GM12878 (cell line): ENCODE measurements at regions not wholly inside any gene's neighbourhood (a gene's known extent, or its start where the extent isn't known, plus 50 kb on each side); places are given as distances from the start of the nearest gene placed in this dataset.

ENCODE experiments used
- ATAC-seq: fragments of 200-7000 bp; cut with Tn5 transposase; 3 replicates; pipeline ENCODE4 v1.9.1; 2020; ENCODE audit warnings: mild to moderate bottlenecking, moderate library complexity
- BruUV-seq: library from RNA; stranded (reverse); fragments of 400-500 nt; replicated peaks from 2 replicates; lab custom pipeline; 2021; lab: Mats Ljungman, UMichigan
- CTCF ChIA-PET: fragments of 300-600 bp; sonication (Branson Sonifier 250); formaldehyde crosslinking; extraction: SDS; loops from one replicate; lab custom pipeline; 2021; ENCODE audit warnings: inconsistent platforms; lab: Yijun Ruan, JAX
- POLR2A ChIA-PET: fragments of 350-600 bp; formaldehyde crosslinking; extraction: SDS; loops from one replicate; lab custom pipeline; 2021; ENCODE audit warnings: inconsistent platforms; lab: Charles Lee
- RAD21 ChIA-PET: fragments of 300-600 bp; sonication (Branson Sonifier 250); formaldehyde crosslinking; loops from one replicate; lab custom pipeline; 2023; ENCODE audit warnings: antibody characterized with exemption; ENCODE audit not compliant: unreplicated experiment; lab: Charles Lee
- SMC1A ChIA-PET: fragments of 300-600 bp; sonication (Branson Sonifier 250); formaldehyde crosslinking; loops from one replicate; lab custom pipeline; 2023; ENCODE audit not compliant: unreplicated experiment, uncharacterized antibody; lab: Charles Lee
- DNase-seq: peaks from one replicate; pipeline ENCODE4 v3.0.0-alpha.2; 2011; ENCODE audit warnings: low read depth, low spot score
- FAIRE-seq: peaks from 3 replicates; lab custom pipeline; 2011; peaks lifted over from hg19 to GRCh38; lab: Jason Lieb, UNC
- H2AFZ ChIP-seq: 2 replicates; pipeline ENCODE4 v1.6.0; 2011; ENCODE audit warnings: low read depth, low read length, control low read depth; ENCODE audit not compliant: control insufficient read depth
- H3K27ac ChIP-seq: 2 replicates; pipeline ENCODE4 v1.5.1; 2011; ENCODE audit warnings: control low read depth; ENCODE audit not compliant: control insufficient read depth, insufficient read depth
- H3K27me3 ChIP-seq, 2 experiments: replicated peaks in 1 of 2; 2 replicates each; pipeline versions ENCODE4 v1.6.0 to v1.6.1; 2011; ENCODE audit warnings: low read length in 1 of 2; ENCODE audit not compliant: control insufficient read depth in 2 of 2, insufficient read depth in 2 of 2
- H3K36me3 ChIP-seq, 2 experiments: 2 replicates each; pipeline ENCODE4 v1.5.1; 2011; ENCODE audit warnings: low read length in 1 of 2; ENCODE audit not compliant: control insufficient read depth in 2 of 2, insufficient read depth in 2 of 2
- H3K4me1 ChIP-seq: 2 replicates; pipeline ENCODE4 v1.6.1; 2011; ENCODE audit warnings: mild to moderate bottlenecking, low read length, moderate library complexity, mixed read lengths; ENCODE audit not compliant: control insufficient read depth, insufficient read depth
- H3K4me2 ChIP-seq: 2 replicates; pipeline ENCODE4 v1.6.0; 2011; ENCODE audit warnings: control low read depth; ENCODE audit not compliant: control insufficient read depth, insufficient read depth
- H3K4me3 ChIP-seq: fragments of 200-600 bp; sonication (generic); 2 replicates; pipeline ENCODE4 v1.5.1; 2016
- H3K79me2 ChIP-seq: 2 replicates; pipeline ENCODE4 v1.6.0; 2011; ENCODE audit warnings: low read length; ENCODE audit not compliant: control insufficient read depth, insufficient read depth
- H3K9ac ChIP-seq: 2 replicates; pipeline ENCODE4 v1.8.0; 2011; ENCODE audit warnings: low read length, control low read depth, mixed read lengths; ENCODE audit not compliant: control insufficient read depth, insufficient read depth
- H3K9me3 ChIP-seq: replicated peaks from 3 replicates; pipeline ENCODE4 v1.5.1; 2011; ENCODE audit warnings: mild to moderate bottlenecking, low read length; ENCODE audit not compliant: control insufficient read depth, insufficient read depth
- H4K20me1 ChIP-seq: 2 replicates; pipeline ENCODE4 v1.6.0; 2011; ENCODE audit not compliant: control insufficient read depth, insufficient read depth
- ATF2 ChIP-seq: IDR thresholded peaks from 2 replicates; pipeline ENCODE4 v1.6.1; 2012; ENCODE audit warnings: low read length, inconsistent platforms
- BHLHE40 ChIP-seq, 2 experiments: fragments of 450-650 bp in 1 of 2; IDR thresholded peaks; 2 replicates each; pipeline ENCODE4 v1.6.1; 2011 to 2017; ENCODE audit warnings: low read depth in 2 of 2, borderline replicate concordance in 1 of 2, improper control_type of control experiment in 1 of 2, low read length in 1 of 2, mild to moderate bottlenecking in 1 of 2
- DPF2 ChIP-seq: fragments of 450-650 bp; IDR thresholded peaks from 2 replicates; pipeline ENCODE4 v1.6.1; 2017; ENCODE audit warnings: mild to moderate bottlenecking
- E2F4 ChIP-seq: IDR thresholded peaks from 2 replicates; pipeline ENCODE4 v1.6.1; 2012; ENCODE audit warnings: low read depth, low read length, improper control_type of control experiment
- ESRRA ChIP-seq: IDR thresholded peaks from 2 replicates; pipeline ENCODE4 v1.6.1; 2012; ENCODE audit warnings: mild to moderate bottlenecking, low read length, improper control_type of control experiment
- FOS ChIP-seq: IDR thresholded peaks from 3 replicates; pipeline ENCODE4 v1.6.1; 2011; ENCODE audit warnings: borderline replicate concordance; ENCODE audit not compliant: insufficient read length; ENCODE audit errors: extremely low read depth
- GABPA ChIP-seq: IDR thresholded peaks from 2 replicates; pipeline ENCODE4 v1.6.1; 2014; ENCODE audit warnings: antibody characterized with exemption, low read depth, mild to moderate bottlenecking, inconsistent platforms
- HDAC6 ChIP-seq: fragments of 200-600 bp; sonication (generic); IDR thresholded peaks from one replicate; pipeline ENCODE4 v1.8.0; 2017; ENCODE audit warnings: antibody characterized with exemption; ENCODE audit not compliant: unreplicated experiment
- HSF1 ChIP-seq: fragments of 150-350 bp; IDR thresholded peaks from 2 replicates; pipeline ENCODE4 v1.6.1; 2014; ENCODE audit warnings: mild to moderate bottlenecking, low read depth, low read length
- JUNB ChIP-seq: IDR thresholded peaks from 2 replicates; pipeline ENCODE4 v1.6.1; 2016; ENCODE audit warnings: antibody characterized with exemption, mild to moderate bottlenecking
- MEF2A ChIP-seq: IDR thresholded peaks from 2 replicates; pipeline ENCODE4 v1.6.1; 2011; ENCODE audit warnings: low read depth, mild to moderate bottlenecking, low read length, moderate library complexity; ENCODE audit not compliant: insufficient read depth
- NRF1 ChIP-seq: conservative IDR thresholded peaks from 2 replicates; pipeline ENCODE4 v1.6.1; 2011; ENCODE audit warnings: mild to moderate bottlenecking, low read depth, low read length, improper control_type of control experiment
- PML ChIP-seq: IDR thresholded peaks from 2 replicates; pipeline ENCODE4 v1.6.1; 2012; ENCODE audit warnings: low read length, inconsistent platforms
- POU2F2 ChIP-seq: IDR thresholded peaks from 3 replicates; pipeline ENCODE4 v1.6.1; 2011; ENCODE audit warnings: low read depth, mild to moderate bottlenecking, low read length, borderline replicate concordance
- STAT3 ChIP-seq: IDR thresholded peaks from 2 replicates; pipeline ENCODE4 v1.6.1; 2011; ENCODE audit warnings: low read depth, low read length, improper control_type of control experiment
- ZBED1 ChIP-seq: IDR thresholded peaks from 2 replicates; pipeline ENCODE4 v1.6.1; 2016; ENCODE audit warnings: borderline replicate concordance
- ZNF217 ChIP-seq: fragments of 450-650 bp; IDR thresholded peaks from 2 replicates; pipeline ENCODE4 v1.6.1; 2017; ENCODE audit warnings: antibody characterized with exemption, mild to moderate bottlenecking
- WGBS: methylation state at CpG from one replicate; pipeline ENCODE4 v1.1.6; 2016; ENCODE audit warnings: low lambda C conversion rate; ENCODE audit not compliant: insufficient replicate concordance, insufficient coverage; ENCODE audit errors: missing lambda C conversion rate; 5-methylcytosine and 5-hydroxymethylcytosine counted together
- in situ Hi-C: fragments of 300-500 bp; cut with MboI; formaldehyde crosslinking; loops from 9 replicates; pipeline ENCODE4 v1.14.3; 2018; ENCODE audit warnings: mixed read lengths
- intact Hi-C: fragments of 100-400 bp; cut with micrococcal nuclease; formaldehyde crosslinking; loops from one replicate; pipeline ENCODE4 v1.14.2; 2022; ENCODE audit not compliant: unreplicated experiment
- TF ChIP-seq, protein P1 (sequence below): fragments of 450-650 bp; formaldehyde crosslinking; IDR thresholded peaks from 2 replicates; pipeline ENCODE4 v1.4.0; 2022; ENCODE audit warnings: mild to moderate bottlenecking, moderate library complexity

DNA sequence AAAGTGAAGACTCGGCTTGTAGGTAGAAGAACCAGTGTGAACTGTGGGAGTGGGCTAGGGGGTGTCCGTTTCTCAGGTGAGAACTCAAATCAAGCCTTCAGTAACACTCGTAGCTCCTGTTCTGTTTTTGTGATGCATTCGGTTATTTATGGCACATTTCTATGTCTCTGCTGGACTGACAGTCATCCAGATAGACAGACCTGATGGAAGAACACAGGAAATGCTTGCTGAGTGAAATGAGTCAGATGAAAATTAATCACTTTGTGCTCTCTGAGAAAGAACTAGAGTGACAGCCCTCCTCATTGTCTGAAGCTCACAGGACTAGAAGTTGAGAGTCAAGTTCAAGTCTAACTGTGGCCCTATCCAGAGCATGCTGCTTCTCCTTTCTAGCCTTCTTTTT, 360.1 kb upstream of the PLXNA2 start (continued):
- TF ChIP-seq MEF2A: peak; percentile 93
- TF ChIP-seq ATF2: peak; percentile 91
- peak; percentile 95 for TF ChIP-seq JUNB
- peak; percentile 50; the same call in 1 of the 2 replicates for TF ChIP-seq GABPA
- TF ChIP-seq, all 136 proteins: peak for 20

DNA sequence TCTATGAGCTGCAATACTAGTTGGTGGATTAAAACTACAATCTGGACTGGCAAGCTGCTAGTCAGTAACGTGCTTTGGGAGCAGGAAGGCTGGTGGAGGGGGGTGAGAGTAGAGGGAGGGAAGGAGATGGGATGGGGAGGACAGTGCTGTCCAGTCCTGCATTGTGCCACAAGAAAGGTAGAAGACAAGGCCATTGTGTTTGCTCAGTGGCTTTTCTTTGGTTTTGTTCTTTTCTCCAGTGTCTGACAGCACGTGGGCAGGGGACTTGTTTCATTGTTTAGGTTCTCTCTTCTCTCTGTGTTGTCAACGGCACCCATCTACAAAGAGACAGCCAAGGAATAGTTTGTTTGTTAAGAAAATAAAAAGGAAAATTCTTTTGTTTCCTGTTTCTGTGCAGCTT, 362.8 kb upstream of the PLXNA2 start:
- CTCF ChIA-PET: no interaction called here
- BruUV-seq: no TSS peak
- no peaks in the 10 kb centered on the region for H3K36me3 ChIP-seq
- 6% methylated on average over 3 of the region's 3 CpGs for WGBS
- no peak overlapping the region for H3K9ac ChIP-seq
- FAIRE-seq: no peak
- no peaks in the 10 kb centered on the region for H3K27me3 ChIP-seq
- no peak for ATAC-seq
- H3K9me3 ChIP-seq: no peaks in the 10 kb centered on the region; the same call in 2 of the 3 replicates
- H3K79me2 ChIP-seq: no peaks in the 10 kb centered on the region
- no peak overlapping the region for H3K4me2 ChIP-seq
- intact Hi-C loops: no loop called here
- SMC1A ChIA-PET: no interaction called here
- H4K20me1 ChIP-seq: no peaks in the 10 kb centered on the region
- no peak overlapping the region for H2AFZ ChIP-seq
- no peak for DNase-seq
- no peak overlapping the region for H3K27ac ChIP-seq
- in situ Hi-C loops: no loop called here
- RAD21 ChIA-PET: no interaction called here
- POLR2A ChIA-PET: no interaction called here
- peaks cover 22% of the 10 kb centered on the region for H3K4me1 ChIP-seq
- no peak overlapping the region for H3K4me3 ChIP-seq
- TF ChIP-seq PML (no peak), NRF1 (no peak), POU2F2 (no peak), ZBED1 (no peak), HDAC6 (no peak), FOS (no peak), E2F4 (no peak), BHLHE40 (IDR thresholded peaks at IDR 0.05; ENCODE audit: borderline replicate concordance in 1 of 2, low read depth in 2 of 2, low read length in 1 of 2) (no peak), ZNF217 (no peak), DPF2 (no peak), ESRRA (no peak), STAT3 (no peak), HSF1 (no peak)
- TF ChIP-seq, protein P1, sequence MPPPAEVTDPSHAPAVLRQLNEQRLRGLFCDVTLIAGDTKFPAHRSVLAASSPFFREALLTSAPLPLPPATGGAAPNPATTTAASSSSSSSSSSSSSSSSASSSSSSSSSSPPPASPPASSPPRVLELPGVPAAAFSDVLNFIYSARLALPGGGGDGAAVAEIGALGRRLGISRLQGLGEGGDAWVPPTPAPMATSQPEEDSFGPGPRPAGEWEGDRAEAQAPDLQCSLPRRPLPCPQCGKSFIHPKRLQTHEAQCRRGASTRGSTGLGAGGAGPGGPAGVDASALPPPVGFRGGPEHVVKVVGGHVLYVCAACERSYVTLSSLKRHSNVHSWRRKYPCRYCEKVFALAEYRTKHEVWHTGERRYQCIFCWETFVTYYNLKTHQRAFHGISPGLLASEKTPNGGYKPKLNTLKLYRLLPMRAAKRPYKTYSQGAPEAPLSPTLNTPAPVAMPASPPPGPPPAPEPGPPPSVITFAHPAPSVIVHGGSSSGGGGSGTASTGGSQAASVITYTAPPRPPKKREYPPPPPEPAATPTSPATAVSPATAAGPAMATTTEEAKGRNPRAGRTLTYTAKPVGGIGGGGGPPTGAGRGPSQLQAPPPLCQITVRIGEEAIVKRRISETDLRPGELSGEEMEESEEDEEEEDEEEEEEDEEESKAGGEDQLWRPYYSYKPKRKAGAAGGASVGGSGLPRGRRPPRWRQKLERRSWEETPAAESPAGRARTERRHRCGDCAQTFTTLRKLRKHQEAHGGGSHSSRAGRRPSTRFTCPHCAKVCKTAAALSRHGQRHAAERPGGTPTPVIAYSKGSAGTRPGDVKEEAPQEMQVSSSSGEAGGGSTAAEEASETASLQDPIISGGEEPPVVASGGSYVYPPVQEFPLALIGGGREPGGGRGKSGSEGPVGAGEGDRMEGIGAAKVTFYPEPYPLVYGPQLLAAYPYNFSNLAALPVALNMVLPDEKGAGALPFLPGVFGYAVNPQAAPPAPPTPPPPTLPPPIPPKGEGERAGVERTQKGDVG (CRISPR knock-in tag): no peak
